RPMI8226 (cell line): ENCODE measurements at regions not wholly inside any gene's neighbourhood (a gene's known extent, or its start where the extent isn't known, plus 50 kb on each side); places are given as distances from the start of the nearest gene placed in this dataset.
"Not testable (repeated sequence)": the region's sequence is repeated elsewhere in the genome, so short reads cannot be mapped to it uniquely, and the experiment has no call there.

Experiments used
- DNase-seq: peaks from one replicate; pipeline ENCODE4 v3.0.0-alpha.2; 2015

GRCh38 chr2:104904889-104905288 is 51.0 kb downstream of the POU3F3 start:
- DNase-seq = no peak

DNA sequence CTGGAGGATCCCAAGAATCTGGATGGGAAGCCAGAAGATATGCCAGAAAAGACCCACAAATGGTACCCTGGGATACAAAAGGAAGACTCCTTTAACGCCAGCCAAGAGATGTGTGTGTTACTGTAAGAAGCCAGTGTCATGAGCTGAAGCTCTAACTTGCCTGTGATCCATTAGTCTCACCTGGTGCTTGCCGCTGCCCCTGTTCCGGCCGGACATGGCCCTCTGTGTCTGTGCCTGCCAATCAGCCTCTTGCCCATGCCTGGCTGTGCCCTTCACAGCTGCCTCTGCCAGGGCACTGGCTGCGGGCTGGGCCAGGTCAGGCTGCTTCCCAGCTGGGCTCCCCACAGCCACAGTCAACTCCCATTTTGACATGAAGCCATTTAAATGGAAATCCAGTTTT is 55.4 kb downstream of the POU3F3 start:
- DNase-seq = no peak

DNA sequence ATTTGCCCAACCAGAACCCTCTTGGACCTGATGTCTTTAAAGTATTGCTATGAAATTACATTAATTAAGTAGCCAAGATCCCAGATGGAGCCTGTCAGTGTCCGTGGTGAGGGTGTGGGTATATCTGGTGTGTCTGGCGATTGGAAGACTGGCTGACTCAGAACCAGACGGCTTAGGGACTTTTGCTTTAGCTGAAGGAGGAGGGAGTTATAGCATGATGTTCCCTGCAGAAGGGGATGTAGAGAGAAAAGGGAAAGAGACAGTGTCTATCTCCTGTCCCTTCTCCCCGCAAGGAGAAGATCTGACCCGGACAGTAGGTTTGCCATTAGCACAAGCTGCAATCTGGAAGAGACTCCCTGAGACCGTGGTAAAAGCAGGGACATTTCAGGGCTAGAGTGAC is 60.6 kb downstream of the POU3F3 start:
- no peak for DNase-seq

DNA sequence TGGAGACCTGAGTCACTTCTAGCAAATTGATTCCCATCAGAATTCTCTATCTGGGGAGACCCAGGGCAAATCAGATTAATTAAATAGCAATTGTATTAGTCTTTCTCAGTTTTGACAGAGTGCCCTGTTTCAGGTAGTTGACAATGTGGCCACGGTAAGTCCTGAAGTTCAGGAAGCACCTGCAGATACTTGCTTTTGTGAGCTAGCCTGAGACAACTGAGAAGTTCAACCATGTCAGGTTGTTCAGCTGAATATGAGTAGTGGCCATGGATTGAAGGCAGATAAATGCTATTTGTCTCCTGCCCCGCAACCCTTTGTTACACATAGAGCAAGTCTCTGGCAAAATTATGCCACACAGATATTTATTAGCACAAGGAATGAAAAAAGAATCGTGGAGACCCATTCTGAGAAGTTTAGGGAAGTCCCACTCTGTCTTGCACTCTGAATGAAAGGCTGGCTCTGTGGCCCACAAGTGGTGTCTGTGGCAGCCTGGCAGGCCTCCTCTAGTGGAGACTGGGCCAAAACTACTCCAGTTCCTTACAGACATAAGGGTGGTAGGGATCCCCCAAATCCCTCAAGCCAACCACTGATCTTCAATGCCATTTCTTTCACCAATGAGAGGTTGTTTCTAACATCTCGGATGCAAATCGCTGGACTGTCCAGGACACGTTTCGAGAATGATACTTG is 61.3 kb downstream of the POU3F3 start:
- DNase-seq = peak; percentile 3

DNA sequence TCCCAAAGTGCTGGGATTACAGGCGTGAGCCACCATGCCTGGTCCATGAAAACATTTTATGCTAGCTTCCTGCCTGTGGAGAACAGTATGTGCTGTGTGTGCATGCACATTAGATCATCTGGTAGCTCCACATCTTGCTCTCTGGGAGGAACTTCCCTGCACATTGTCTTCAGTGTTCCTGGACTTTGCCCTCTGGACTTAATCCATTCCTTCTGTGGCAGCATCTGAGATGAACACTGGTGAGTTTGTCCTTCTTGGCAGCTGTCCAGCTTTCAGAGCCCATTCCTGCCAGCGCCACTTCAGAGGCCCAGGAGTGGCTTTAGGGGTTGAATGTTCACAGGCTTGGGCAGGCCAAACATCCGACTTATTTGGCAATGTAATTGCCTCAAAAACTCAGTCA is 65.2 kb downstream of the POU3F3 start:
- peak; percentile 19 for DNase-seq

- no peak for DNase-seq
Observed at GRCh38 chr2:104923665-104924064, 69.8 kb downstream of the POU3F3 start.

GRCh38 chr2:104929663-104930062 is 75.7 kb downstream of the POU3F3 start:
- no peak for DNase-seq

DNA sequence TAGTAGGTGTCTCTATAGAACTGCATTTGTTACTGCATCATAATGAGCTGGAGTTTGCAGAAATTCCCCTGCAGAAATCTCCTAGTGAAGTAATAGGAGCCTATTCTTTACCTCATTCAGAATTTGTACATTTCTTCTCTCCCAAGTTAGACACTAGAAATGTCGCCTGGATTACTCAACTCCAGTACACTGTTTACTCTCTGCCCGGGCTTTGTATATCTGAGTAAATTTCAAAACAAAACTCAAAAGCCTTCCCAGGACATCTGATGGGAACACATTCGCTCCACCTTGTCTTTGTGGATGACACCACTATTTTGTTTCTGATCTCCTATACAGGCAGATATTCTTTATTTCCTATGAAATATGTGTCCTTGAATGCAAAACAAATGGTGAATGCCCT is 76.8 kb downstream of the POU3F3 start:
- DNase-seq = no peak

- no peak for DNase-seq
Observed at GRCh38 chr2:104932243-104932642, 78.3 kb downstream of the POU3F3 start.

DNA sequence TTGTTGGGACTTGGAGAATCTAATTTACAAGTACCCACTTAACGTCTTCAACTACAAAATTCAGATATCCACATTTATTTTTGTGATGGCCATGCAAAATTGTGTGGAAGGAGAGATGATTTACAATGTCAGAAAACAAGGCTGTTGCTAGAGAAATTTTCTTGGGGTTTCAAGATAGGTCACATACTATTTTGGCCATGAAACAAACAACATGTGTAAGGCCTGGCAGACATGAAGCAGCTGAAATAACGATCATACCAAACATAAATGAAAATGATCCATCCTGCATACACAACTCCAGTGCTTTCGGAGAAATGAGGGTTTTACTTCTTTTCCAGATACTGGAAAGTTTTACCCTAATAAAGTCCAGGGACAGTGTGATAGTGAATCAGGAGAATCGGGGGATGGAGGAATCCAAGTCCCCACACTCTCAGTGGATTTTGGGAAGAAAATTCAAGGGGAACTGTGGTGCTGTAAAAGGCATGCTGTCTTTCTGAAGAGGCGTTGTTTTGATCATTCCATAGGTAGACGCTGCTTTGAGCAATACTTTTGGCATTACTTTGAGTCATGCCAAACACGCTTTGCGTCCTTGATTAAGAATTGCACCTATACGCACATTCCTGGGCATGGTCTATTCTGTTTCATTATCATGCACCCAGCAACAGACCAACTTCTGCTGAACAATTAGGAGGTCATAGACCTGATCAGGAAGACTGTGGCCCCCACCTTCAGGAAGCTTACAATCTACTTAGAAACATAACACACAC is 79.4 kb downstream of the POU3F3 start:
- DNase-seq = no peak

DNA sequence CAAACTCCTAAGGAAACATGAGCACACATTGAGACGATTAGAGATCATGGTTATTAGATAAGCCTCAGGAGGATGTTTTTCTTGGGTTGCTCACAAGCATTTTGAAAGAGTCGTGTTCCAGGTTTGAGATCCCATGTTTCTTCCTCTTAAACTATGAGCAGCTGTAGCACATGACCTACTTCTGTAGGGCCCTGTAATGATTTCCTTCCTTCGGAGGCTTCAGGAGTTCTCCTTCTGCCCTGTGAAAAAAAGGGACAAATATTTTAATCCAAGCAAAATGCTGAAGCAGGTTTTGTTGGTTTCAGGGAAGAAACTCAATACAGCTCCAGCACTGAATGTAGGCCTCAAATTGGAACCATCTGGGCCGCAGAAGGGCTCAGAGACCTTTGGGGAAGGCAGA is 82.6 kb downstream of the POU3F3 start:
- no peak for DNase-seq

GRCh38 chr2:104938231-104938941 is 84.5 kb downstream of the POU3F3 start:
- no peak for DNase-seq

GRCh38 chr2:104939570-104940217 is 85.8 kb downstream of the POU3F3 start:
- no peak for DNase-seq

GRCh38 chr2:104944495-104944894 is 90.6 kb downstream of the POU3F3 start:
- peak; percentile 7 for DNase-seq

DNA sequence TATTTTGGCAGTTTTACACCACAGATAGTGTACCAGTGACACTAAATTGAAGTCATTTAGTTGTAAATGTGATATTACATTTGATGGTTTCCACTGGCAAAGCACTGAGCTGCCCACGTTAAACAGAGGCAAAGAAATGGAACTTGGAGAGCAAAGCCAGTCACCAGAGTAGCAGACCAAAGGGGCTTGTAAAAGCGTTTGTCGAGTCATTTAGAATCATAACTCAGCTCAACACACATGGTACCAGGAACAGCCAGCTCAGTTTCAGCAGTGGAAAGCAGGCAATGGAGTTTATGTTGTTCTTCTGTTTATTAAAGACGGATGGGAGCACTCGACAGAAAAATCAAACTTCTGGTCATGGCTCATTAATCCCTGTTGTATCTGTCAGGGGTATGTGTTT is 91.2 kb downstream of the POU3F3 start:
- no peak for DNase-seq

DNA sequence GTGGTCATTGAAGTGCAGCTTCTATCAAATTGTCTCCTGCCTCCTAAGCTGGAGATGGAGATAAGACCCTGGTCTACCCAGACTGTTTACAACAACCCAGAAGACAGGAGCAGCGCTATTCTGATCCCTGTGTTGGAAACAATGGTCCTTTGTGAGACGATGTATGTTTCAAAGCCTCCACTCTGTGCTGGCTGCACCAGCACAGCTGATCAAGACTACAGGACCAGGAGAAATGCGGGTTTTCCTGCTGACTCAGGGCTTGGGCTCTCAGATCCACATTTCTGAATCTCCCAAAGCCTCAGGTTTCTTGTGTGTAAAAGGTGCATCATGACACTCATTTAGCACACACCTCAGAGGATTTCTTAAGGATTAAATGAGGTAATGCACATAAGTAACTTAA is 92.0 kb downstream of the POU3F3 start:
- no peak for DNase-seq

DNA sequence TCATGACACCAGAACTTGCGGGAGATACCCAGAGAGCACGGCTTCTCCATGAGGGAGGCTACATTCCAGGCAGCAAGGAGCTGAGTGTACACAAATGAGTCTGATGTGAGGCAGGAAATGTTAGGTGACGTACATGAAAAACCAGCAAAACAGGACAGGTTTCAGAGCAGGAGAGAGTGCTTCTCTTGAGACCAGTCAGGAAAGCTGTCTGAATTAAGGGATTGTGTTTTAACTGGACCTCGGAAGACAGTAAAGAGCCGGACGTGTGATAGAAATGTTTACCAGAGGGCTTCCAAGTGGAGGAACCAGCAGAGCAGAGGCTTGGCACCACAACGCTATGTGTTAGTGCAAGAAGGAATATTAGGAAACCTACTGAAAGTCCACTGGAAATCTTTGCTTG is 90.4 kb upstream of the MRPS9 start:
- not testable (repeated sequence) for DNase-seq

- no peak for DNase-seq
Observed at GRCh38 chr2:104952976-104953375, 84.9 kb upstream of the MRPS9 start.

GRCh38 chr2:104965900-104966299 is 72.0 kb upstream of the MRPS9 start:
- DNase-seq = no peak

- peak; percentile 31 for DNase-seq
Observed at GRCh38 chr2:104969564-104969963, 68.3 kb upstream of the MRPS9 start.

GRCh38 chr2:104975371-104975770 is 62.5 kb upstream of the MRPS9 start:
- DNase-seq = no peak

- no peak for DNase-seq
Observed at GRCh38 chr2:104975851-104976250, 62.0 kb upstream of the MRPS9 start.

- DNase-seq = peak; percentile 82
Observed at GRCh38 chr2:104976603-104977120, 61.2 kb upstream of the MRPS9 start.
